ENCODE measurements at regions not wholly inside any gene's neighbourhood (a gene's known extent, or its start where the extent isn't known, plus 50 kb on each side); places are given as distances from the start of the nearest gene placed in this dataset.

DNA sequence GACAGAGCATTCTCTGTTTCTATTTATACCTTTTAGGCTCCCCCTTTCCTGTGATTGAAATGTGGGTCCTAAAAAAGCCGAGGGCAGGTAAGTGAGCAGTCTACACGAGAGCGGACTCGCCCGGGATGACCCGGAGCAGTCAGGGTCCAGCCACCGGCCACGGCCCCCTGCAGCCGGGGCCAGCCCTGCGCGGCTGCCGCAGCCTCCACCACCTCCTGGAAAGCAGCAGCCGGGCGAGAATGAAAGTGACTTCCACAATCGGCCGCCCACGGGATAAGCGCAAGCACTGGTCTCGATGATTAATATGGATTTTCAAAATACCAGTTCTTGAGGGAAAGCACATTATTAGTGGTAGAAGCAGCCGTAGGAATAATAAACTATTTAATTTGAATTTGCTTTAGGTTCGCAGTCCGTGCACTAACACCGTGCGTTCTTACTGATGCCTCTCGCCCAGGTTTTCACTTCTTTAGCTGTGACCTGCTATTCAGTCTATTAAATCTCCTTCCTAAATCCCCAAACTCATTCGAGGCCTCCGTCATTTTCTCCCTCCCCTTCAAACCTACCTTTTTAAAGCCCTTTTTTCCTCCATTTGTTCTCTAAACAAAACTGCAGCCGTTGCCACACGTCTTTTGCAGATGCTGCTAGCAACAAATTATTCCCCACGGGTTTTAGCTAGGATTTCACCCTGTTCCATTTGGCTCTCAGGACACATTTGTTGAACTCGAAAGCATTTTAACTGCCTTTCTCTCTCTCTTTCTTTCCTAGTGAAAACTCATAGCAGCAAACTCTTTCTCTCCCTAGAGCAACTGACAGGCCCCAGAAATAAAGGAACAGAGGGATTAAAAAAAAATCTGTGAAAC is 1015.1 kb upstream of the PIK3C3 start:
- Mint-ChIP-seq H3K4me3 (ENCODE audit: unreplicated experiment) (no peak overlapping the region), H3K27me3 (ENCODE audit: low read depth, unreplicated experiment) (no peaks in the 10 kb centered on the region), H3K27ac (ENCODE audit: unreplicated experiment) (no peak overlapping the region), H3K36me3 (ENCODE audit: low read depth, unreplicated experiment) (no peaks in the 10 kb centered on the region), H3K4me1 (ENCODE audit: low read depth, unreplicated experiment) (peaks cover 3% of the 10 kb centered on the region), H3K9me3 (ENCODE audit: unreplicated experiment) (no peaks in the 10 kb centered on the region)
- DNase-seq (ENCODE audit: low read depth) (no peak), FAIRE-seq (no peak)
- H3K27me3 ChIP-seq (ENCODE audit: insufficient read depth, low read length): no peaks in the 10 kb centered on the region
- no peaks in the 10 kb centered on the region for H4K20me1 ChIP-seq (ENCODE audit: insufficient read depth, low read length)
- H2AFZ ChIP-seq (ENCODE audit: low read depth, low read length): peak overlapping the region; percentile 19
- H3K27ac ChIP-seq (ENCODE audit: low read depth, low read length): no peak overlapping the region
- peak overlapping the region; percentile 33 for H3K4me2 ChIP-seq (ENCODE audit: low read length)
- no peak for TF ChIP-seq CTCF (IDR thresholded peaks at IDR 0.05; ENCODE audit: insufficient read depth, low read depth, low read length)
- TF ChIP-seq EZH2 (IDR thresholded peaks at IDR 0.05; ENCODE audit: insufficient read depth, low read length): no peak
- H3K9me3 ChIP-seq (ENCODE audit: insufficient read depth, low read depth, low read length): no peaks in the 10 kb centered on the region
- H3K9ac ChIP-seq (ENCODE audit: low read length): no peak overlapping the region
- no peaks in the 10 kb centered on the region for H3K36me3 ChIP-seq (ENCODE audit: insufficient read depth, low read length)
- no peaks in the 10 kb centered on the region for H3K4me1 ChIP-seq (ENCODE audit: insufficient read depth, low read length)
- H3K79me2 ChIP-seq (ENCODE audit: insufficient read depth, low read length): no peaks in the 10 kb centered on the region
- H3K4me3 ChIP-seq (ENCODE audit: insufficient read depth, low read depth, low read length): no peak overlapping the region

- Mint-ChIP-seq H3K4me3 (ENCODE audit: unreplicated experiment) (no peak overlapping the region), H3K27ac (ENCODE audit: unreplicated experiment) (no peak overlapping the region), H3K9me3 (ENCODE audit: unreplicated experiment) (no peaks in the 10 kb centered on the region), H3K4me1 (ENCODE audit: low read depth, unreplicated experiment) (peaks cover 3% of the 10 kb centered on the region), H3K36me3 (ENCODE audit: low read depth, unreplicated experiment) (no peaks in the 10 kb centered on the region), H3K27me3 (ENCODE audit: low read depth, unreplicated experiment) (no peaks in the 10 kb centered on the region)
- no peaks in the 10 kb centered on the region for H4K20me1 ChIP-seq (ENCODE audit: insufficient read depth, low read length)
- no peak overlapping the region for H3K4me3 ChIP-seq (ENCODE audit: insufficient read depth, low read depth, low read length)
- no peak overlapping the region for H3K4me2 ChIP-seq (ENCODE audit: low read length)
- H3K9ac ChIP-seq (ENCODE audit: low read length): no peak overlapping the region
- no peak overlapping the region for H3K27ac ChIP-seq (ENCODE audit: low read depth, low read length)
- H3K36me3 ChIP-seq (ENCODE audit: insufficient read depth, low read length): no peaks in the 10 kb centered on the region
- no peaks in the 10 kb centered on the region for H3K4me1 ChIP-seq (ENCODE audit: insufficient read depth, low read length)
- DNase-seq (ENCODE audit: low read depth) (no peak), FAIRE-seq (no peak)
- TF ChIP-seq EZH2 (IDR thresholded peaks at IDR 0.05; ENCODE audit: insufficient read depth, low read length): no peak
- no peak for TF ChIP-seq CTCF (IDR thresholded peaks at IDR 0.05; ENCODE audit: insufficient read depth, low read depth, low read length)
- H3K9me3 ChIP-seq (ENCODE audit: insufficient read depth, low read depth, low read length): no peaks in the 10 kb centered on the region
- H3K27me3 ChIP-seq (ENCODE audit: insufficient read depth, low read length): no peaks in the 10 kb centered on the region
- no peak overlapping the region for H2AFZ ChIP-seq (ENCODE audit: low read depth, low read length)
- H3K79me2 ChIP-seq (ENCODE audit: insufficient read depth, low read length): no peaks in the 10 kb centered on the region
Measured at GRCh38 chr18:40938615-40939014, 1016.4 kb upstream of the PIK3C3 start.

GRCh38 chr18:40937386-40937785 is 1017.6 kb upstream of the PIK3C3 start:
- TF ChIP-seq EZH2 (IDR thresholded peaks at IDR 0.05; ENCODE audit: insufficient read depth, low read length) (no peak), CTCF (IDR thresholded peaks at IDR 0.05; ENCODE audit: insufficient read depth, low read depth, low read length) (no peak)
- Histone ChIP-seq H3K9me3 (ENCODE audit: insufficient read depth, low read depth, low read length) (no peaks in the 10 kb centered on the region), H4K20me1 (ENCODE audit: insufficient read depth, low read length) (no peaks in the 10 kb centered on the region), H3K4me1 (ENCODE audit: insufficient read depth, low read length) (no peaks in the 10 kb centered on the region), H3K4me3 (ENCODE audit: insufficient read depth, low read depth, low read length) (no peak overlapping the region), H3K27ac (ENCODE audit: low read depth, low read length) (no peak overlapping the region), H3K79me2 (ENCODE audit: insufficient read depth, low read length) (no peaks in the 10 kb centered on the region), H3K9ac (ENCODE audit: low read length) (no peak overlapping the region), H3K4me2 (ENCODE audit: low read length) (no peak overlapping the region), H2AFZ (ENCODE audit: low read depth, low read length) (no peak overlapping the region), H3K36me3 (ENCODE audit: insufficient read depth, low read length) (no peaks in the 10 kb centered on the region), H3K27me3 (ENCODE audit: insufficient read depth, low read length) (no peaks in the 10 kb centered on the region)
- H3K4me1 Mint-ChIP-seq (ENCODE audit: low read depth, unreplicated experiment): peaks cover 3% of the 10 kb centered on the region
- no peak overlapping the region for H3K27ac Mint-ChIP-seq (ENCODE audit: unreplicated experiment)
- DNase-seq (ENCODE audit: low read depth): no peak
- H3K36me3 Mint-ChIP-seq (ENCODE audit: low read depth, unreplicated experiment): no peaks in the 10 kb centered on the region
- FAIRE-seq: no peak
- no peak overlapping the region for H3K4me3 Mint-ChIP-seq (ENCODE audit: unreplicated experiment)
- no peaks in the 10 kb centered on the region for H3K27me3 Mint-ChIP-seq (ENCODE audit: low read depth, unreplicated experiment)
- H3K9me3 Mint-ChIP-seq (ENCODE audit: unreplicated experiment): no peaks in the 10 kb centered on the region
